Astrocyte of the cerebellum (primary cell): ENCODE measurements at regions not wholly inside any gene's neighbourhood (a gene's known extent, or its start where the extent isn't known, plus 50 kb on each side); places are given as distances from the start of the nearest gene placed in this dataset.
"Not testable (repeated sequence)": the region's sequence is repeated elsewhere in the genome, so short reads cannot be mapped to it uniquely, and the experiment has no call there.

Experiments
- DNase-seq: peaks from one replicate; pipeline ENCODE4 v3.0.0-alpha.2; 2011; ENCODE audit warnings: low read depth
- H3K4me3 ChIP-seq: 2 replicates; pipeline ENCODE4 v1.5.1; 2011; ENCODE audit warnings: mild to moderate bottlenecking, low read depth, low read length, moderate library complexity
- CTCF ChIP-seq: IDR thresholded peaks from 2 replicates; pipeline ENCODE4 v1.5.1; 2012; ENCODE audit warnings: low read length, low read depth, moderate library complexity, mild to moderate bottlenecking; ENCODE audit errors: missing control alignments
- in situ Hi-C: cut with HindIII; loops from 2 replicates; pipeline ENCODE4 v1.10.0; 2017; ENCODE audit warnings: low sequenced_read_pairs

GRCh38 chr20:25867776-25868649 lies 171.4 kb upstream of the ZNF337 start:
- in situ Hi-C loops = no loop called here
- H3K4me3 ChIP-seq = peak overlapping the region; percentile 37
- DNase-seq = peak; percentile 34
- TF ChIP-seq CTCF = no peak

- in situ Hi-C loops, H3K4me3 ChIP-seq, DNase-seq: not testable (repeated sequence)
These were observed 170.5 kb upstream of the ZNF337 start for GRCh38 chr20:25867015-25867775.

- peak overlapping the region; percentile 24 for H3K4me3 ChIP-seq
- DNase-seq = peak; percentile 33
- TF ChIP-seq CTCF = no peak
- in situ Hi-C loops = no loop called here
These were observed 169.3 kb upstream of the ZNF337 start for GRCh38 chr20:25865715-25866656.

GRCh38 chr20:25864963-25865714 lies 168.5 kb upstream of the ZNF337 start:
- peak overlapping the region; percentile 24 for H3K4me3 ChIP-seq
- DNase-seq, in situ Hi-C loops: not testable (repeated sequence)

- H3K4me3 ChIP-seq = no peak overlapping the region
- in situ Hi-C loops = no loop called here
- no peak for DNase-seq
- no peak for TF ChIP-seq CTCF
These were observed 167.8 kb upstream of the ZNF337 start for GRCh38 chr20:25864326-25864962.

GRCh38 chr20:25863536-25864325 lies 167.1 kb upstream of the ZNF337 start:
- in situ Hi-C loops = no loop called here
- DNase-seq = no peak
- peak overlapping the region; percentile 34 for H3K4me3 ChIP-seq
- no peak for TF ChIP-seq CTCF

- H3K4me3 ChIP-seq = peak overlapping the region; percentile 34
- in situ Hi-C loops = not testable (repeated sequence)
- DNase-seq = peak; percentile 48
These were observed 166.4 kb upstream of the ZNF337 start for GRCh38 chr20:25862967-25863530.
